IMR-90 (cell line): ENCODE measurements at regions not wholly inside any gene's neighbourhood (a gene's known extent, or its start where the extent isn't known, plus 50 kb on each side); places are given as distances from the start of the nearest gene placed in this dataset.
"Not testable (repeated sequence)": the region's sequence is repeated elsewhere in the genome, so short reads cannot be mapped to it uniquely, and the experiment has no call there.

ENCODE experiments used
- CEBPB ChIP-seq: IDR thresholded peaks from 2 replicates; pipeline ENCODE4 v1.6.1; 2012; ENCODE audit warnings: low read depth, low read length, improper control_type of control experiment
- FOS ChIP-seq: fragments of 150-350 bp; IDR thresholded peaks from 2 replicates; pipeline ENCODE4 v1.6.1; 2016; ENCODE audit warnings: low read depth, low read length
- MAFK ChIP-seq: IDR thresholded peaks from 2 replicates; pipeline ENCODE4 v1.6.1; 2012; ENCODE audit warnings: low read depth, low read length, improper control_type of control experiment
- MAZ ChIP-seq: IDR thresholded peaks from 2 replicates; pipeline ENCODE4 v1.6.1; 2012; ENCODE audit warnings: low read depth, mild to moderate bottlenecking, low read length, improper control_type of control experiment, moderate library complexity, borderline replicate concordance
- POLR2A ChIP-seq: IDR thresholded peaks from 2 replicates; pipeline ENCODE4 v1.6.1; 2012; ENCODE audit warnings: mild to moderate bottlenecking, low read depth, low read length
- RCOR1 ChIP-seq: IDR thresholded peaks from 2 replicates; pipeline ENCODE4 v1.6.1; 2012; ENCODE audit warnings: mild to moderate bottlenecking, low read length, improper control_type of control experiment; ENCODE audit not compliant: insufficient replicate concordance
- SMC3 ChIP-seq: fragments of 150-350 bp; IDR thresholded peaks from 2 replicates; pipeline ENCODE4 v1.6.1; 2016; ENCODE audit warnings: low read depth, mild to moderate bottlenecking, antibody characterized with exemption, low read length, moderate library complexity
- TF ChIP-seq, protein P1 (sequence below): conservative IDR thresholded peaks from 2 replicates; pipeline ENCODE4 v1.5.1; 2012; ENCODE audit warnings: mild to moderate bottlenecking, low read depth, low read length, improper control_type of control experiment
- TF ChIP-seq, protein P2 (sequence below): fragments of 150-350 bp; IDR thresholded peaks from 2 replicates; pipeline ENCODE4 v1.6.1; 2017; ENCODE audit warnings: mild to moderate bottlenecking, antibody characterized with exemption, low read length, low read depth

DNA sequence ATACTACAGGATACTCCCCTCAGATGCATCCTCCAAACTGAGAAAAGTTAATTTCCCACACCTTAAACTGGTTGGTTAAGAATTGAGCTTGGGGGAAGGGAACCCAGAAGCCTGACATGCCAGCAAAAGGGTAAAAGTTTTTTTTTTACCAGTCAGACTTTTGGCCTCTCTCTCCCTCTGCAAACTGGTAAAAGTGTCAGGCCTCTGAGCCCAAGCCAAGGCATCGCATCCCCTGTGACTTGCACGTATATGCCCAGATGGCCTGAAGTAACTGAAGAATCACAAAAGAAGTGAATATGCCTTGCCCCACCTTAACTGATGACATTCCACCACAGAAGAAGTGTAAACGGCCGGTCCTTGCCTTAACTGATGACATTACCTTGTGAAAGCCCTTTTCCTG, 962.3 kb upstream of the GRIA3 start:
- not testable (repeated sequence) for TF ChIP-seq POLR2A, RCOR1, FOS, CEBPB, MAFK, SMC3, MAZ
- TF ChIP-seq, protein P1, sequence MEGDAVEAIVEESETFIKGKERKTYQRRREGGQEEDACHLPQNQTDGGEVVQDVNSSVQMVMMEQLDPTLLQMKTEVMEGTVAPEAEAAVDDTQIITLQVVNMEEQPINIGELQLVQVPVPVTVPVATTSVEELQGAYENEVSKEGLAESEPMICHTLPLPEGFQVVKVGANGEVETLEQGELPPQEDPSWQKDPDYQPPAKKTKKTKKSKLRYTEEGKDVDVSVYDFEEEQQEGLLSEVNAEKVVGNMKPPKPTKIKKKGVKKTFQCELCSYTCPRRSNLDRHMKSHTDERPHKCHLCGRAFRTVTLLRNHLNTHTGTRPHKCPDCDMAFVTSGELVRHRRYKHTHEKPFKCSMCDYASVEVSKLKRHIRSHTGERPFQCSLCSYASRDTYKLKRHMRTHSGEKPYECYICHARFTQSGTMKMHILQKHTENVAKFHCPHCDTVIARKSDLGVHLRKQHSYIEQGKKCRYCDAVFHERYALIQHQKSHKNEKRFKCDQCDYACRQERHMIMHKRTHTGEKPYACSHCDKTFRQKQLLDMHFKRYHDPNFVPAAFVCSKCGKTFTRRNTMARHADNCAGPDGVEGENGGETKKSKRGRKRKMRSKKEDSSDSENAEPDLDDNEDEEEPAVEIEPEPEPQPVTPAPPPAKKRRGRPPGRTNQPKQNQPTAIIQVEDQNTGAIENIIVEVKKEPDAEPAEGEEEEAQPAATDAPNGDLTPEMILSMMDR = not testable (repeated sequence)
- TF ChIP-seq, protein P2, sequence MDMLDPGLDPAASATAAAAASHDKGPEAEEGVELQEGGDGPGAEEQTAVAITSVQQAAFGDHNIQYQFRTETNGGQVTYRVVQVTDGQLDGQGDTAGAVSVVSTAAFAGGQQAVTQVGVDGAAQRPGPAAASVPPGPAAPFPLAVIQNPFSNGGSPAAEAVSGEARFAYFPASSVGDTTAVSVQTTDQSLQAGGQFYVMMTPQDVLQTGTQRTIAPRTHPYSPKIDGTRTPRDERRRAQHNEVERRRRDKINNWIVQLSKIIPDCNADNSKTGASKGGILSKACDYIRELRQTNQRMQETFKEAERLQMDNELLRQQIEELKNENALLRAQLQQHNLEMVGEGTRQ = not testable (repeated sequence)
